Left ventricle myocardium inferior (tissue), 1 donor: ENCODE measurements at regions not wholly inside any gene's neighbourhood (a gene's known extent, or its start where the extent isn't known, plus 50 kb on each side); places are given as distances from the start of the nearest gene placed in this dataset.

Source experiments
- DNase-seq: peaks from one replicate; pipeline ENCODE4 v3.0.0-alpha.2; 2020
- H3K27ac ChIP-seq: fragments of 200-600 bp; replicated peaks from 2 replicates; pipeline ENCODE4 v1.8.0; 2021
- H3K27me3 ChIP-seq: fragments of 200-600 bp; 2 replicates; pipeline ENCODE4 v1.8.0; 2021; ENCODE audit warnings: low read depth
- H3K36me3 ChIP-seq: fragments of 200-600 bp; 2 replicates; pipeline ENCODE4 v1.8.0; 2021
- H3K4me1 ChIP-seq: fragments of 200-600 bp; 2 replicates; pipeline ENCODE4 v1.8.0; 2021
- H3K4me3 ChIP-seq: fragments of 200-600 bp; 2 replicates; pipeline ENCODE4 v1.8.0; 2021; ENCODE audit warnings: mild to moderate bottlenecking, moderate library complexity
- H3K9me3 ChIP-seq: fragments of 200-600 bp; replicated peaks from 2 replicates; pipeline ENCODE4 v1.8.0; 2021
- CTCF ChIP-seq: fragments of 200-600 bp; IDR thresholded peaks from 2 replicates; pipeline ENCODE4 v1.8.0; 2021; ENCODE audit warnings: antibody characterized with exemption, mild to moderate bottlenecking, borderline replicate concordance
- intact Hi-C: fragments of 100-400 bp; cut with micrococcal nuclease; formaldehyde crosslinking; loops from one replicate; pipeline ENCODE4 v1.11.0; 2022
- donor health status: DM: no; HTN: yes; CAD: no; lungs with severe emphysema.

- TF ChIP-seq CTCF: no peak
- H3K36me3 ChIP-seq: no peaks in the 10 kb centered on the region
- H3K4me1 ChIP-seq: no peaks in the 10 kb centered on the region
- H3K4me3 ChIP-seq: no peak overlapping the region
- no peak overlapping the region for H3K27ac ChIP-seq
- no peak for DNase-seq
- intact Hi-C loops: no loop called here
- H3K27me3 ChIP-seq: no peaks in the 10 kb centered on the region
- H3K9me3 ChIP-seq: no peaks in the 10 kb centered on the region
Measured at GRCh38 chr12:73947326-73948026, 590.2 kb upstream of the ATXN7L3B start.

DNA sequence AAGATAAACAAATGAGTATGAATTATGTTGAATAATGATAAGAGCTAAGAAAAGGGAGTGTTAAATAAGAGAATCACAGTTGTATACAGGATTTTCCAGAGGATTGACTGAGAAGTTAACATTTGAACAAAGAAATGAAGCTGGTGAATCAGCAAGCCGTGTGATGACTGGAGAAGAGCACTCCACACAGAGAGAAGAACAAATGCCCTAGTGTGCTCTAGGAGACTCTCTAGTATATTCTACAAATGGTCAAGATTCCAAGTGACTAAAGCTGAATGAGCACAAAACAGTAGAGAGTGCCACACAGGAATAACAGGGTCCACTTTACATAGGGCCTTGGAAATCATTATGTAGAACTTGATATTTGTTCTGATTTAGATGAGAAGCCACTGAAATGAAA, 587.1 kb upstream of the ATXN7L3B start:
- no peaks in the 10 kb centered on the region for H3K36me3 ChIP-seq
- no peaks in the 10 kb centered on the region for H3K9me3 ChIP-seq
- no peak overlapping the region for H3K4me3 ChIP-seq
- H3K4me1 ChIP-seq: no peaks in the 10 kb centered on the region
- intact Hi-C loops: no loop called here
- DNase-seq: no peak
- no peak overlapping the region for H3K27ac ChIP-seq
- H3K27me3 ChIP-seq: no peaks in the 10 kb centered on the region
- no peak for TF ChIP-seq CTCF

GRCh38 chr12:73951956-73952703, 585.5 kb upstream of the ATXN7L3B start:
- DNase-seq: no peak
- Histone ChIP-seq H3K27ac (no peak overlapping the region), H3K4me1 (no peaks in the 10 kb centered on the region), H3K9me3 (no peaks in the 10 kb centered on the region), H3K36me3 (no peaks in the 10 kb centered on the region), H3K27me3 (no peaks in the 10 kb centered on the region), H3K4me3 (no peak overlapping the region)
- TF ChIP-seq CTCF: no peak
- intact Hi-C loops: no loop called here

DNA sequence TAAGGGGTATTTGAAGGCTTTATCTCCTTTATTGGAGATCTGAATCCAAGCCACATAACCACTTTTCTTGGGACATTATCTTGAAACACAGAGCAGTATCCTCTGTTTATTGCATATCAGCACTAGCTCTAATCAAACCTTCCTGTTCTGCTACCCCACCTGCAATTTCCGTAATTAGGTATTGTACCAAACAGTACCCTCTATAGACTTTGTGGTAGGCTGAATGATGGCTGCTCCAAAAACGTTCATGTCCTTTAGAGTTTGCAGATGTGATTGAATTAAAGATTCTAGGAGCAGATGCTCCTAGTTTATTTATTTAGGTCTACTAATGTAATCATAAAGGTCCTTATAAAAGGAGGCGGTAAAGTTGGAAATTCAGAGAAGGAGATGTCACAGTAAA, 573.0 kb upstream of the ATXN7L3B start:
- no peaks in the 10 kb centered on the region for H3K9me3 ChIP-seq
- no peaks in the 10 kb centered on the region for H3K36me3 ChIP-seq
- no peak for TF ChIP-seq CTCF
- DNase-seq: no peak
- intact Hi-C loops: no loop called here
- no peak overlapping the region for H3K27ac ChIP-seq
- no peaks in the 10 kb centered on the region for H3K4me1 ChIP-seq
- H3K27me3 ChIP-seq: no peaks in the 10 kb centered on the region
- no peak overlapping the region for H3K4me3 ChIP-seq

- H3K4me3 ChIP-seq: no peak overlapping the region
- H3K36me3 ChIP-seq: no peaks in the 10 kb centered on the region
- H3K27me3 ChIP-seq: no peaks in the 10 kb centered on the region
- peaks cover 11% of the 10 kb centered on the region for H3K9me3 ChIP-seq
- intact Hi-C loops: no loop called here
- H3K27ac ChIP-seq: no peak overlapping the region
- no peak for TF ChIP-seq CTCF
- DNase-seq: no peak
- H3K4me1 ChIP-seq: no peaks in the 10 kb centered on the region
Measured at GRCh38 chr12:73973486-73973885, 564.1 kb upstream of the ATXN7L3B start.
